Stimulated activated CD4-positive, alpha-beta T cell treated with anti-CD3 and anti-CD28 coated beads, Interleukin-4, amount 100 ng/mL, for 4 hours (primary cell): ENCODE measurements at regions not wholly inside any gene's neighbourhood (a gene's known extent, or its start where the extent isn't known, plus 50 kb on each side); places are given as distances from the start of the nearest gene placed in this dataset.
"Not testable (repeated sequence)": the region's sequence is repeated elsewhere in the genome, so short reads cannot be mapped to it uniquely, and the experiment has no call there.

Source experiments
- DNase-seq, 2 experiments: peaks; one replicate each; pipeline ENCODE4 v3.0.0-alpha.2; 2020

GRCh38 chr1:817071-817599 lies 106.6 kb upstream of the SAMD11 start:
- DNase-seq, result not testable (repeated sequence)

- DNase-seq, result not testable (repeated sequence)
These were observed 105.8 kb upstream of the SAMD11 start for GRCh38 chr1:817658-818617.

GRCh38 chr1:818618-819291 lies 105.0 kb upstream of the SAMD11 start:
- no peak for DNase-seq

GRCh38 chr1:820962-821361 lies 102.8 kb upstream of the SAMD11 start:
- no peak for DNase-seq

- not testable (repeated sequence) for DNase-seq
These were observed 96.9 kb upstream of the SAMD11 start for GRCh38 chr1:826808-827207.

- peak; percentile 93 to 98 for DNase-seq
These were observed 96.3 kb upstream of the SAMD11 start for GRCh38 chr1:827211-828063.

GRCh38 chr1:829324-829723 lies 94.4 kb upstream of the SAMD11 start:
- not testable (repeated sequence) for DNase-seq

- DNase-seq, result not testable (repeated sequence)
These were observed 93.8 kb upstream of the SAMD11 start for GRCh38 chr1:829932-830331.

GRCh38 chr1:830750-831149 lies 93.0 kb upstream of the SAMD11 start:
- DNase-seq, result not testable (repeated sequence)

GRCh38 chr1:831522-831921 lies 92.2 kb upstream of the SAMD11 start:
- no peak for DNase-seq

GRCh38 chr1:832136-832535 lies 91.6 kb upstream of the SAMD11 start:
- no peak for DNase-seq

- not testable (repeated sequence) for DNase-seq
These were observed 90.5 kb upstream of the SAMD11 start for GRCh38 chr1:833226-833625.

GRCh38 chr1:835509-835908 lies 88.2 kb upstream of the SAMD11 start:
- DNase-seq, result not testable (repeated sequence)

GRCh38 chr1:837601-838000 lies 86.1 kb upstream of the SAMD11 start:
- DNase-seq, result not testable (repeated sequence)

- not testable (repeated sequence) for DNase-seq
These were observed 85.4 kb upstream of the SAMD11 start for GRCh38 chr1:838291-838690.

GRCh38 chr1:840592-840991 lies 83.1 kb upstream of the SAMD11 start:
- DNase-seq, result not testable (repeated sequence)

- not testable (repeated sequence) for DNase-seq
These were observed 81.9 kb upstream of the SAMD11 start for GRCh38 chr1:841671-842425.

GRCh38 chr1:842799-843198 lies 80.9 kb upstream of the SAMD11 start:
- not testable (repeated sequence) for DNase-seq

- DNase-seq, result not testable (repeated sequence)
These were observed 79.8 kb upstream of the SAMD11 start for GRCh38 chr1:843946-844345.

GRCh38 chr1:844472-845026 lies 79.2 kb upstream of the SAMD11 start:
- peak; percentile 16 to 22 for DNase-seq

- DNase-seq, result not testable (repeated sequence)
These were observed 78.1 kb upstream of the SAMD11 start for GRCh38 chr1:845641-846040.
